ENCODE measurements at regions not wholly inside any gene's neighbourhood (a gene's known extent, or its start where the extent isn't known, plus 50 kb on each side); places are given as distances from the start of the nearest gene placed in this dataset.

DNA sequence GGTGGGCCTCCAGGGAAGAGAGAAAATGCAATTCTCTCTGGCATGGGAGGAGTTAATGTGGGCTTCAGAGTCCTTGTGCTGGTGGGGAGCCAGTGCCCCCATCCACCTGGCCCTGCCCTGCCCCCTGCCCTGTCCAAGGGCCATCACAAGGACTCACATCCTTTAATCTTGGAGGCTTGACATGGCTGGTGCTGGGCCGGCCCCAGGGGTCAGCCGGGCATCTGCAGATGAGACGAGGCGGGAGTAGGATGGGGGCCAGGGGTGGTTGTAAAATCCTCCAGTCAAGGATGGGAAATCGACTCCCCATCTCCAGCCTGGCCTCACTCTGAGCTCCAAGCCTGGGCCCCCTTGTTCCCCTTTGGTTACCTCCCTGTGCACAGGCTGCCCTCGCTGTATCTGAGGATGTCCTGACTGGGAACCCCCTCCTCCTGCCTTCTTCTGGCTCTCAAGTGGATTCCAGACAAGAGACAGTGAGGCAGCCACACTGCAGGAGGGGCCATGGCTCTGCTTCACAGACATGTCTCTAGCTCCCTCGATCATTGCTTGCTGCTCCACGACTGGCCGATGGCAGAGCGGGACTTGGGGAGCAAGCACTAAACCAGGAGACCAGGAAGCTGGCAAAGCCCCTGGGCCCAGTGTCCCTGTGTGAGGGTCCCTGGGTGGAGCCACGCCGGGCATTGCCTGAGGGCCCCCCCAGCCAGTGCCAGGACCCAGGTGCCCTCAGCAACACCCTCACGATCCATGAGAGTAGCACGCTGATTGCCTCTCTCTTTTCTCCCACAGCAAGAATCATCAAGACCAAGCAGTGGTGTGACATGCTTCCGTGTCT lies 1120.5 kb downstream of the BRD1 start:
- TF ChIP-seq, protein P1, sequence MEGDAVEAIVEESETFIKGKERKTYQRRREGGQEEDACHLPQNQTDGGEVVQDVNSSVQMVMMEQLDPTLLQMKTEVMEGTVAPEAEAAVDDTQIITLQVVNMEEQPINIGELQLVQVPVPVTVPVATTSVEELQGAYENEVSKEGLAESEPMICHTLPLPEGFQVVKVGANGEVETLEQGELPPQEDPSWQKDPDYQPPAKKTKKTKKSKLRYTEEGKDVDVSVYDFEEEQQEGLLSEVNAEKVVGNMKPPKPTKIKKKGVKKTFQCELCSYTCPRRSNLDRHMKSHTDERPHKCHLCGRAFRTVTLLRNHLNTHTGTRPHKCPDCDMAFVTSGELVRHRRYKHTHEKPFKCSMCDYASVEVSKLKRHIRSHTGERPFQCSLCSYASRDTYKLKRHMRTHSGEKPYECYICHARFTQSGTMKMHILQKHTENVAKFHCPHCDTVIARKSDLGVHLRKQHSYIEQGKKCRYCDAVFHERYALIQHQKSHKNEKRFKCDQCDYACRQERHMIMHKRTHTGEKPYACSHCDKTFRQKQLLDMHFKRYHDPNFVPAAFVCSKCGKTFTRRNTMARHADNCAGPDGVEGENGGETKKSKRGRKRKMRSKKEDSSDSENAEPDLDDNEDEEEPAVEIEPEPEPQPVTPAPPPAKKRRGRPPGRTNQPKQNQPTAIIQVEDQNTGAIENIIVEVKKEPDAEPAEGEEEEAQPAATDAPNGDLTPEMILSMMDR (IDR thresholded peaks at IDR 0.05; ENCODE audit: low read depth, low read length, missing control alignments) = no peak
- no peak overlapping the region for H3K4me3 ChIP-seq (replicated peaks; ENCODE audit: low read depth, low read length)
- DNase-seq (ENCODE audit: extremely low read depth, low read depth) = no peak

DNA sequence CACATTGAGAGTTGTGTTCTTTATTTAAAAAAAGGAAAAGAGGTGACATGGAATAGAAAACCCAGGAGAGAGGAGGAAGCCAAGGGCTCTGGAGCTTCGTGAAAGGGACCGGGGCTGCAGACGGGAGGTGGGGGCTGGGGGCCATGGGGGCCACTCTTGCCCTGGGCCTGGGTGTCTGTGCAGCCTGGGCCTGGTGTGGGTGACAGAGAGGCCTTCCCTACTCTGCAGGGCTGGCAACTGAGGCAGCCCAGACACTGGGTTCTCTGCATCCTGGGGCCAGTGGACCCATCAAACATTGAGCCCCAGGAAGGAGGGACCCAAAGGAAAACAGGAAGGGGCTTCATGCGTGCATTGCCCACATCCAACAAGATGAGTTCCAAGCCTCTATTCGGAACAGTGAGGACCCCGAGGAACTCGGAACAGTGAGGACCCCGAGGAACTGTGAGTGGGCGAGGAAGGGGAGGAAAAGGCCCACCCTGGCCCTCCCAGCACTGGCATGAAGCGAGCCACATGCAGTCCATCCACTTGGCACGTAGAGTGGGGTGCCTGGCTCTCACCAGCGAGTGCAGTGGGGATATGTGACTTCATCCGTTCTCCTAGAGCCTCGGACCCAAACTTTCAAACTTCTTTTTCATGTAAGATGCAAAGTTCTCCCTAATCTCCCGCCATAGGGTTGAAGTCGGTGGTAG lies 1121.6 kb downstream of the BRD1 start:
- TF ChIP-seq, protein P1 (IDR thresholded peaks at IDR 0.05; ENCODE audit: low read depth, low read length, missing control alignments) = no peak
- DNase-seq (ENCODE audit: extremely low read depth, low read depth) = no peak
- no peak overlapping the region for H3K4me3 ChIP-seq (replicated peaks; ENCODE audit: low read depth, low read length)

DNA sequence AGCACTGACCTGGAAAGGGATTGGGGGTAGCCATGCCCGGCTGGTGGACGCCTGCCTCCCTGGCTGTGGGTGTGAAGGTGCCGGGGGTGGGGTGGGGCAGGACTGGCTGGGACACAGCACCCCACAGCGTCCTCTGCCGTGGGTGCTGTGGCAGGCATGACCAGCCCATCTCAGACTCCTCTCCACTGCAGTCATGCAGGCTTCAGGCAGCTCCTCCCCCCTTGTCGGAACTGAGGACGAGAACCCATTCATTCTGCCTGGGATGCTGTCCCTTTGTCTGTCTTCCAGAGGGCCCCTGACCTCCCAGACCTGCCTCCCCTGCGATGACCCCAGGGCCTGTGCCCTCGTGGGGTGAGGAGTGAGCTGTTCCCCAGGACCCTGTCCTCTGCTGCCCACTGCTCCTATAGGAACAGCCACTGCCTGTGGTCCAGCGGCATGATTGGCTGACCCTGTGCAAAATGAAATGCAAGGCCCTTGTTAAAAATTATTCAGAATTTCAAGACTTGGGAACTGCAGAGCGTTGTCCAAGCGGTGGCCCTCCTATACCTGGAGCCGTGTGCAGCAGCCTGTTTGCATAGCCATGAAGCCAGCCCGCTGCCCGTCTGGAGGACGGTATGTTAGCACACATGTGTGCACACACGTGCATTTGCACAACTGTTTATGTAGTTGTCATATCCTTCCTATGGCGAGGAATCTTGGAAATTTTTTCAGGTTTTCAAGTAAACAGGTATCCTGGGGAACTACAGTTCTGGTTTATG lies 1122.3 kb downstream of the BRD1 start:
- TF ChIP-seq, protein P1 (IDR thresholded peaks at IDR 0.05; ENCODE audit: low read depth, low read length, missing control alignments) = no peak
- no peak overlapping the region for H3K4me3 ChIP-seq (replicated peaks; ENCODE audit: low read depth, low read length)
- no peak for DNase-seq (ENCODE audit: extremely low read depth, low read depth)

DNA sequence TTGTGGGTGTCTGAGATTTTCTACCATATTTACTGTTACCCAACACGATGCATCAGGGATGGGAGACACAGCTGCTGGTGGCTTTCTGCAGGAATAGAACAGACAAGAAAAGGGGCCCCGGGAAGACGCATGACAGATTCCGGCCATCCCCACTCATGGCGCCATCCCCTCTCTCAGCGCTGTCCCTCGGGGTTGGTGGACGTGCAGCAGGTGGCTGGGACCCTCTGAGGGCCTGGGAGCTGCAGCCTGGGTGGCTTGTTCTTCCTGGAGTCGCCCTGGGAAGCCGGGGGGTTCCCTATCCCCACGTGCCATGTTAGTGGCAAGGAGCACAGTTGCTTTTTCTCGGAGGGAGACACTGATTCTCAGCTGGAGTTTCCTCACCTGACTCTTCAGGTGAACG lies 1123.3 kb downstream of the BRD1 start:
- DNase-seq (ENCODE audit: extremely low read depth, low read depth) = no peak
- H3K4me3 ChIP-seq (replicated peaks; ENCODE audit: low read depth, low read length) = no peak overlapping the region
- TF ChIP-seq, protein P1 (IDR thresholded peaks at IDR 0.05; ENCODE audit: low read depth, low read length, missing control alignments) = no peak

DNA sequence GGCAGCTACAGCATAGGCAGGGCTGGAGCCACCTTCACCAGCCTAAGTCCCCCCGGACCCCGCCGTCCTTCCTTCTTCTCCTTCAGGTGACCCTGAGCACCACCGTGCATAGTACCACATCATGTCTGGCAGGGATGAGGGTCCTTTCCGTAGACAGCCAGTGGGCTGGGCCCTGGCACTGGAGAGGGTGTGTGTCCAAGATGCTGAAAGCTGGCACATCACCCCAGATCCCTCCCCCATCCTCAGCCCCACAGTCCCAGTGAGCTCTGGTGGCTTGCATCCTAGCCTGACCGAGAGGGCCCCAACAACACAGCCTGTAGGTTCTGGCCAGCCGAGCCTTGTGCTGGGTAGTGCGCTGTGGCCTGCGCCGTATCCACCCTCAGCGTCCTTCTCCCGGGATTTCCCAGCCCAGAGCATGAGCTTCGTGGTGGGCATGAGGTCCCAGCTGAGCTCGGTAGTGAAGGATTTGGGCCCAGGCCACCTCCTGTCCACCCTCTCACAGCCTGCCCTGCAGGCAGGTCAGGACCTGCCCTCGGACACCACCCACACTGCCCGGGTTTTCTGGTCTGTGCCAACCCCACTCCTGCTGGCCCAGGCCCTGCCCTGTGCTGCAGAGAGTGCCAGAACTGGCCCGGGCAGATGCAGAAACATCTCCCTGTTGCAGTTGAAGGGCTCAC lies 1124.3 kb downstream of the BRD1 start:
- TF ChIP-seq, protein P1 (IDR thresholded peaks at IDR 0.05; ENCODE audit: low read depth, low read length, missing control alignments) = no peak
- no peak for DNase-seq (ENCODE audit: extremely low read depth, low read depth)
- H3K4me3 ChIP-seq (replicated peaks; ENCODE audit: low read depth, low read length) = no peak overlapping the region

DNA sequence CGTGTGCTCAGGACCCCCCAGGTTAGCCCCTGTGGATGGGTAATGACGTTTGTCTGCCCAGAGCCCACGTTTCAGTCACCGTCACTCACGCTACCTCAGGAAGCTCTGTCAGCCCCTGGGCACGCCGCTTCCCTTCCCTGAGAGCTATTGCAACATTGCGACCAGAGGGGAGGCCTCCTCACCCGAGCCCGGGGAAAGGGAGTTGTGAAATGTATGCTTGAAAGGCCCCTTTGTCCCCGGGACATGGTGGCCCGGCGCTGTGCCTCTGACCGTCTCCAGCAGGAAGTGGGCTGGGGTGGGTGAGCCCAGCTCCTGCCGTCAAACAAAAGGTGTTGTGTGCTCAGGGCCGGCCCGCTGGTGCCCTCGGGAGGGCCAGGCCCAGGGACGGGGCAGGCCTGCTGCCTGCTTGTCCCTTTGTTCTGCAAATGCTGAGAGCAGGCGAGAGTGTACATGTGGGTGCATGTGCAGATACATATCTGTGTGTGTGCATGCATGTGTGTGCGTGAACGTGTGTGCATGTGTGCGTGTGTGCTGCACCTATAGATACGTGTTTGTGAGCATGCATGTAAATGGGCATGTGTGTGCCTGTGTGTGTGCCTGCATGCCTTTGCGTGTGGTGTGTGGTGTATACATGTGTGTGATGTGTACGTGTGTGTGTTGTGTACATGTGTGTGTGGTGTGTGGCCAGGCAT lies 1125.0 kb downstream of the BRD1 start:
- TF ChIP-seq, protein P1 (IDR thresholded peaks at IDR 0.05; ENCODE audit: low read depth, low read length, missing control alignments) = no peak
- no peak overlapping the region for H3K4me3 ChIP-seq (replicated peaks; ENCODE audit: low read depth, low read length)
- no peak for DNase-seq (ENCODE audit: extremely low read depth, low read depth)
